ENCODE measurements at regions not wholly inside any gene's neighbourhood (a gene's known extent, or its start where the extent isn't known, plus 50 kb on each side); places are given as distances from the start of the nearest gene placed in this dataset.
A peak's percentile ranks its signal among the peaks of the same experiment; 100 is the strongest.
"Not testable (repeated sequence)": the region's sequence is repeated elsewhere in the genome, so short reads cannot be mapped to it uniquely, and the experiment has no call there.

GRCh38 chr14:105857220-105857825 lies 330.9 kb downstream of the TMEM121 start:
- peaks cover 88% of the 10 kb centered on the region for H3K36me3 Mint-ChIP-seq (ENCODE audit: low read depth)
- peak overlapping the region; percentile 98 for H3K4me3 Mint-ChIP-seq
- ATAC-seq (ENCODE audit: low read depth), result peak; percentile 6
- no peak for DNase-seq
- peak overlapping the region; percentile 99 for H3K27ac Mint-ChIP-seq
- H3K9me3 Mint-ChIP-seq, result no peaks in the 10 kb centered on the region
- CTCF ChIA-PET, result interaction anchor here (1.6 kb wide), 1 partner anchor 412 kb away, joined by 3 read pairs; no protein-coding TSS in a partner anchor
- intact Hi-C loops (cut with micrococcal nuclease), result loop anchor here (10.0 kb wide), 1 partner anchor 267 kb away; no protein-coding TSS in a partner anchor
- H3K4me1 Mint-ChIP-seq, result peaks cover 36% of the 10 kb centered on the region
- POLR2A ChIA-PET, result interaction anchor here (0.6 to 8.7 kb wide), 17 partner anchors 10 to 503 kb away, joined by 3 to 207 read pairs (median 4); no protein-coding TSS in a partner anchor
- no peak for TF ChIP-seq CTCF (IDR thresholded peaks at IDR 0.05)
- H3K27me3 Mint-ChIP-seq, result no peaks in the 10 kb centered on the region

GRCh38 chr14:105857826-105858675 lies 331.7 kb downstream of the TMEM121 start:
- H3K4me1 Mint-ChIP-seq, result peaks cover 36% of the 10 kb centered on the region
- H3K27me3 Mint-ChIP-seq, result no peaks in the 10 kb centered on the region
- POLR2A ChIA-PET, result interaction anchor here (0.7 to 8.7 kb wide), 17 partner anchors 10 to 419 kb away, joined by 3 to 207 read pairs (median 4); no protein-coding TSS in a partner anchor
- no peaks in the 10 kb centered on the region for H3K9me3 Mint-ChIP-seq
- intact Hi-C loops (cut with micrococcal nuclease), result loop anchor here (2.0 to 10.0 kb wide), 2 partner anchors 177 to 267 kb away; no protein-coding TSS in a partner anchor
- no peak for DNase-seq
- peaks cover 93% of the 10 kb centered on the region for H3K36me3 Mint-ChIP-seq (ENCODE audit: low read depth)
- peak overlapping the region; percentile 99 for H3K27ac Mint-ChIP-seq
- no peak for TF ChIP-seq CTCF (IDR thresholded peaks at IDR 0.05)
- CTCF ChIA-PET, result interaction anchor here (1.6 kb wide), 1 partner anchor 411 kb away, joined by 3 read pairs; no protein-coding TSS in a partner anchor
- peak; percentile 40 for ATAC-seq (ENCODE audit: low read depth)
- peak overlapping the region; percentile 98 for H3K4me3 Mint-ChIP-seq

- H3K9me3 Mint-ChIP-seq, result no peaks in the 10 kb centered on the region
- intact Hi-C loops (cut with micrococcal nuclease), result loop anchor here (2.0 to 10.0 kb wide), 2 partner anchors 178 to 266 kb away; no protein-coding TSS in a partner anchor
- ChIA-PET POLR2A (interaction anchor here (0.7 to 8.7 kb wide), 16 partner anchors 10 to 419 kb away, joined by 3 to 207 read pairs (median 4); no protein-coding TSS in a partner anchor), CTCF (no interaction called here)
- H3K4me3 Mint-ChIP-seq, result peak overlapping the region; percentile 98
- no peaks in the 10 kb centered on the region for H3K27me3 Mint-ChIP-seq
- H3K4me1 Mint-ChIP-seq, result peaks cover 30% of the 10 kb centered on the region
- no peak for DNase-seq
- no peak for TF ChIP-seq CTCF (IDR thresholded peaks at IDR 0.05)
- peak overlapping the region; percentile 99 for H3K27ac Mint-ChIP-seq
- peaks cover 93% of the 10 kb centered on the region for H3K36me3 Mint-ChIP-seq (ENCODE audit: low read depth)
- ATAC-seq (ENCODE audit: low read depth), result peak; percentile 1
Observed at GRCh38 chr14:105858676-105859025, 332.3 kb downstream of the TMEM121 start.

- peak overlapping the region; percentile 98 for H3K4me3 Mint-ChIP-seq
- H3K9me3 Mint-ChIP-seq, H3K27me3 Mint-ChIP-seq, DNase-seq: not testable (repeated sequence)
- peak overlapping the region; percentile 99 for H3K27ac Mint-ChIP-seq
- intact Hi-C loops (cut with micrococcal nuclease), result loop anchor here (2.0 to 10.0 kb wide), 2 partner anchors 178 to 266 kb away; no protein-coding TSS in a partner anchor
- POLR2A ChIA-PET, result interaction anchor here (0.8 to 8.7 kb wide), 16 partner anchors 9 to 418 kb away, joined by 3 to 207 read pairs (median 7); no protein-coding TSS in a partner anchor
- peaks cover 91% of the 10 kb centered on the region for H3K36me3 Mint-ChIP-seq (ENCODE audit: low read depth)
- peaks cover 24% of the 10 kb centered on the region for H3K4me1 Mint-ChIP-seq
- ATAC-seq (ENCODE audit: low read depth), result peak; percentile 0
- CTCF ChIA-PET, result interaction anchor here (0.6 to 1.0 kb wide), 2 partner anchors 113 to 235 kb away, joined by 3 to 4 read pairs; no protein-coding TSS in a partner anchor
Observed at GRCh38 chr14:105859073-105859716, 332.8 kb downstream of the TMEM121 start.
